Activated T-helper 17 cell treated with anti-CD3 and anti-CD28 coated beads, Interleukin-2, amount 50 U/mL, for 72 hours (primary cell): ENCODE measurements at regions not wholly inside any gene's neighbourhood (a gene's known extent, or its start where the extent isn't known, plus 50 kb on each side); places are given as distances from the start of the nearest gene placed in this dataset.

Source experiments
- ATAC-seq: fragments of 150-1000 bp; cut with Tn5 transposase; replicated peaks from 2 replicates; pipeline ENCODE4 v1.10.0; 2021; ENCODE audit warnings: mild to moderate bottlenecking, moderate library complexity
- H3K27ac Mint-ChIP-seq: one replicate; pipeline ENCODE4 v1.8.0; 2022; ENCODE audit warnings: mixed read lengths
- H3K27me3 Mint-ChIP-seq: one replicate; pipeline ENCODE4 v1.8.0; 2022; ENCODE audit warnings: mixed read lengths
- H3K36me3 Mint-ChIP-seq: one replicate; pipeline ENCODE4 v1.8.0; 2022; ENCODE audit warnings: low read depth, mild to moderate bottlenecking, mixed read lengths
- H3K4me1 Mint-ChIP-seq: one replicate; pipeline ENCODE4 v1.8.0; 2022; ENCODE audit warnings: mixed read lengths
- H3K4me3 Mint-ChIP-seq: one replicate; pipeline ENCODE4 v1.8.0; 2022; ENCODE audit warnings: mild to moderate bottlenecking, mixed read lengths
- H3K9me3 Mint-ChIP-seq: one replicate; pipeline ENCODE4 v1.8.0; 2022; ENCODE audit warnings: mixed read lengths

DNA sequence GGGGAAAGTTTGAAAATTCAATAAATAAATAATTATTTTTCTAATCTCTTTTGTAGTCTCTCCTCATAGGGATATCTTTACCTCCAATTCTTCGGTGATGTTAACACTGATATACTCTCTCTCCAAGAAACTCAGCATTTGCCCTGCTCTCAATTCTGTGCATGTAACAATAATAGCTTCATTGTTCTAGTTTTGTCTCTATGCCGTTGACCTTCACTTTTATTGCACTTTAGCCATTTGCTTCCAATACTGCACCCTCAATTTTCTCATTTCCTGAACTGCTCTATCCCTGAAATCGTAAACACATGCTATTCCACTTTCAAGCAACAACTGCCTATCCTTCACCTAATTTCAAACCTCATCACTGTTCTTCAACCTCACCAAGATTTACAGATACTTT is 645.0 kb downstream of the C12orf50 start:
- Mint-ChIP-seq H3K4me3 (no peak overlapping the region), H3K36me3 (no peaks in the 10 kb centered on the region), H3K27ac (no peak overlapping the region), H3K9me3 (no peaks in the 10 kb centered on the region), H3K4me1 (no peaks in the 10 kb centered on the region), H3K27me3 (no peaks in the 10 kb centered on the region)
- ATAC-seq = no peak

DNA sequence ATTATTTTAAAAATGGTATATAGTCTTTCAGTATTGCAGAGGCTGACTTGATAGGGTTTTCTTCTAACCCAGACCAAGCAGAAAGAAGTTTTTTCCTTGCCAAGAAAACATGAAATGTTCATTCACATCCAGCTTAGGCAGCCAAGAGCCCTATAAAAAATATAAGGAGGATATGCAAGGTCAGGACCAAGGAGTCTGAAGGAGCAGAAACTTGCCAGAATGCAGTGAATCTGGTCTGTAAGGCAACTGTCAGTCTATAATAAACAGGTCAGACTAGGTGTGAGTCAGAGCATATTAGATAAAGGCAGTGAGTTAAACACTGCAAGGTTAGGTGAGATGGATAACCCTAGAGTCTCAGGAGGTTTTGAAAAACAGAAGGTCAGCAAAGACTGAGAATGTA is 645.5 kb downstream of the C12orf50 start:
- no peak overlapping the region for H3K4me3 Mint-ChIP-seq
- no peaks in the 10 kb centered on the region for H3K36me3 Mint-ChIP-seq
- H3K4me1 Mint-ChIP-seq = no peaks in the 10 kb centered on the region
- no peaks in the 10 kb centered on the region for H3K27me3 Mint-ChIP-seq
- no peak for ATAC-seq
- H3K27ac Mint-ChIP-seq = no peak overlapping the region
- H3K9me3 Mint-ChIP-seq = no peaks in the 10 kb centered on the region

DNA sequence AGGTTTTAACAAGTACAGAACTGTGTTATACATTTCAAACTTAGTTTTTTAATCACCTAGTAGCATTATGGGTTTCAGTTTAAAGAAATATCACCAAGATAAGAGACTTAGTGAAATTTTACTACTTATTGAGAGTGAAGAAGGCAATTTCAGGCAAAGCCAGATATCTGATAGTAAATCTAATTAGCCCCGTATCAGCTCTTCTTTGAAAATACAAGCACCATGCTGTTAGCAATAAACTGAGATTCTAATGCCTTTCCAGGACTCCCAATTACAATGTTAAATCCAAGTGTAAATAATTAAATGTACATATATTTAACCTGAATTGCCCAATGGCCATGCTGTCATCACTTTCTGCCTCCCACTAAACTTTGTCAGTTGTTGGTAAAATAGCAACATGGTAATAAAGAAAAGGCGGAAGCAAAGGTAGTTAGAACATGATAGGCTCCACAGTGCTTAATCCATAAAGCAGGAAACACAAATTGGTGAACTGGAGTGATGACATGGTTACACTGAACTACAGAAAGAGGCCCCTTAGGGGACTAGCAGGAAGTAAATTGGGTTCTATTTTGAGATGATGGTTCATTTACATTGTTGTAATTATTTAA is 646.1 kb downstream of the C12orf50 start:
- Mint-ChIP-seq H3K36me3 (no peaks in the 10 kb centered on the region), H3K27me3 (no peaks in the 10 kb centered on the region), H3K4me3 (no peak overlapping the region), H3K9me3 (no peaks in the 10 kb centered on the region), H3K4me1 (no peaks in the 10 kb centered on the region), H3K27ac (no peak overlapping the region)
- ATAC-seq = no peak

DNA sequence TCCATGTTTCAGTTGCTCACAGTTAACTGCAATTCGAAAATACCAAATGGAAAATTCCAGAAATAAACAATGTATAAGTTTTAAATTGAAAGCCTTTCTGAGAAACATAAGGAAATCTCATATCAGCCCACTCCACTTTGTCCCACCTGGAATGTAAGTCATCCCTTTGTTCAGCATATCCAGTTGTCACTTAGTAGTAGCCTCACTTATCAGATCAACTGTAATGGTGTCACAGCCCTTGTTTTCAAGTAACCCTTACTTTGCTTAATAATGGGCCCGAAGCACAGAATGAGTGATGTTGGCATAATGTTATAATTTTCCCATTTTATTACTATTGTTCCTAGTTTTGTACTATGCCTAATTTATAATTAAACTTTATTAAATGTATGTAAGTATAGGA is 646.8 kb downstream of the C12orf50 start:
- Mint-ChIP-seq H3K9me3 (no peaks in the 10 kb centered on the region), H3K4me3 (no peak overlapping the region), H3K27me3 (no peaks in the 10 kb centered on the region), H3K4me1 (no peaks in the 10 kb centered on the region), H3K36me3 (no peaks in the 10 kb centered on the region), H3K27ac (no peak overlapping the region)
- no peak for ATAC-seq

DNA sequence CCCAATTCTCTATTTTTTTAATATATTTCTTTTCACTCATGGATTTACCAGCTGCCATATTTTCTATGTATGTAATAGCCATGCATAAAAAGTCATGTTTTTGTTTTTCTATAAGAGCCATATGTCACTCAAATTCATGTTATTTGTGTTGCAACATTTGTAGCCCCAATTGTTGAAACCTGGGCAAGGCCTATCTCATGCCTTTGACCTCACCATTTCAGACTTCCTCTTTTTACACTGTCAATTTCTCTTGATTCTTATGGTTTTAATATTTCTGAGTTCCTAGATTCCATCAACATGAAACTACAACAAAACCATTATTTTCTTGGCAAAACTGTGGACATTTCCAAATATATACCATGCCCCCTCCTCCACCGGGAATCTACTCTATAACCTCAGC is 647.5 kb downstream of the C12orf50 start:
- H3K36me3 Mint-ChIP-seq = no peaks in the 10 kb centered on the region
- ATAC-seq = no peak
- H3K27ac Mint-ChIP-seq = no peak overlapping the region
- H3K9me3 Mint-ChIP-seq = no peaks in the 10 kb centered on the region
- no peak overlapping the region for H3K4me3 Mint-ChIP-seq
- H3K27me3 Mint-ChIP-seq = no peaks in the 10 kb centered on the region
- H3K4me1 Mint-ChIP-seq = no peaks in the 10 kb centered on the region

DNA sequence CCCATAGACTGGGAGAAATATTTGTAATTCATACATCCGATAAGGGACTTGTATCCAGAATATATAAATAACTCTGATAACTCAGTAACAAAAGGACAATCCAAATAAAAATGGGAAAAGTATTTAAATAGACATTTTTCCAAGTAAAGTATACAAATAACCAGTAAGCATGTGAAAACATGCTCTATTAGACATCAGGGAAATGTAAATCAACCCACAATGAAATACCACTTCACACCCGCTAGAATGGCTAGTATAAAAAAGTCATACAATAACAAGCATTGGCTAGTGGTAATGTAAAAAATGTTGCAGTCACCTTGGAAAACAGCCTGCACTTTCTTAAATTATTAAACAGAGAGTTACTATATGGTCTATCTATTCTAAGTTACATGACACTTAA is 650.7 kb downstream of the C12orf50 start:
- Mint-ChIP-seq H3K9me3 (no peaks in the 10 kb centered on the region), H3K27me3 (no peaks in the 10 kb centered on the region), H3K4me3 (no peak overlapping the region), H3K36me3 (no peaks in the 10 kb centered on the region), H3K27ac (no peak overlapping the region), H3K4me1 (no peaks in the 10 kb centered on the region)
- ATAC-seq = no peak

DNA sequence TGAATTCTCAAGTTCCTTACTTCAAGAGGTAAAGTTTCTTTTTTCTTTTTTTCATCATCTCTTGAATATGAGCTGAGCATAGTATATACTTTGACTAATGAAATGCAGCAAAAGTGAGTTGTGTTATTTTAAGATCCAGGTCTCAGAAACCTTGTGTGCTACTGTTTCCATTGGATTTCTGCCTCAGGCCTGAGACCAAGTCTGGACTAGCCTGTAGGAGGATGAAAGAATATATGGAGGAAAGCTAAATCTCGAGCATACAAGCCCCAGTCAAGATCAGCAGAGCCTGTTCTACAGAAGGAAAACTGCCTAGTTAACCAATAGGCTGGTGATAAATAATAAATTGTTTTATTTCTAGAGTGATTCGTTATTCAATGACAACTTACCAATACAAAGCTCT is 652.5 kb downstream of the C12orf50 start:
- no peak for ATAC-seq
- H3K4me3 Mint-ChIP-seq = no peak overlapping the region
- H3K36me3 Mint-ChIP-seq = no peaks in the 10 kb centered on the region
- peaks cover 7% of the 10 kb centered on the region for H3K9me3 Mint-ChIP-seq
- H3K27me3 Mint-ChIP-seq = no peaks in the 10 kb centered on the region
- H3K27ac Mint-ChIP-seq = no peak overlapping the region
- H3K4me1 Mint-ChIP-seq = no peaks in the 10 kb centered on the region

DNA sequence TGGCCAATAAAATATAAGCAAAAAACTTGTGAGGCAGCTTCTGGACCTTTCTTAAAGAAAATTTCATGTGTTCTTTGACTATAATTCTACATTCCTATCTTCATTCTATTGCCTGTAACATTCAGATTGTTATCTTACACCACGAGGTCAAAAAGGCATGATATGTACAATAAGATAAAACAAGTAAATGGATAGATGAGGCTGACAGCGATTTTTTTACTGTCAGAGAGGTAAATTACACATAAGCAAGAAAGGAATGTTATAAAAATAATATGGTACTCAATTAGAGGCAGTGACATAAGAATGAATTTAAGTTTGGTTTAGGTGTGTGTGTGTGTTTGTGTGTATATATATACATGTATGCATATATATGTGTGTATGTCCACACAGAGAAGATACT is 660.0 kb downstream of the C12orf50 start:
- H3K4me1 Mint-ChIP-seq = no peaks in the 10 kb centered on the region
- no peaks in the 10 kb centered on the region for H3K27me3 Mint-ChIP-seq
- ATAC-seq = no peak
- H3K27ac Mint-ChIP-seq = no peak overlapping the region
- H3K9me3 Mint-ChIP-seq = peaks cover 8% of the 10 kb centered on the region
- H3K4me3 Mint-ChIP-seq = no peak overlapping the region
- no peaks in the 10 kb centered on the region for H3K36me3 Mint-ChIP-seq

DNA sequence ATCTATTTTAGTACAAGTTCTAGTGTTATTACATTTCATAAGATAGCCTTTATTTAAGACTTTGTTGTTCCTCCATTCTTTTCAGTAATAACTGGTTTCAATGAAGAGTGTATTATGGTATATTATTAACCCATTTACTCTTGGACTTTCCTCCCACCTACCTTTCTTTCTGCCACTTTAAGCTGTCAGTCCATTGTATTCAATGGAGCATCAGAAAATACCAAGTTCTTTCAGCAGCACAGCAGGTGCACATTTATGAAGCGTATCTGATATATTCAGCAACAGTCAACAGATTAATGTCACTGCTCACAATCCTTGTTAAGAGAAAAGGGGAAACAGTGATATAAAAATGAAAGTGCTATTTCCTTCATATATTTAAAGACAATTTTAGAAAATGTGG is 660.9 kb downstream of the C12orf50 start:
- no peak overlapping the region for H3K27ac Mint-ChIP-seq
- no peaks in the 10 kb centered on the region for H3K27me3 Mint-ChIP-seq
- no peaks in the 10 kb centered on the region for H3K36me3 Mint-ChIP-seq
- ATAC-seq = no peak
- H3K9me3 Mint-ChIP-seq = peaks cover 12% of the 10 kb centered on the region
- H3K4me1 Mint-ChIP-seq = no peaks in the 10 kb centered on the region
- H3K4me3 Mint-ChIP-seq = no peak overlapping the region

DNA sequence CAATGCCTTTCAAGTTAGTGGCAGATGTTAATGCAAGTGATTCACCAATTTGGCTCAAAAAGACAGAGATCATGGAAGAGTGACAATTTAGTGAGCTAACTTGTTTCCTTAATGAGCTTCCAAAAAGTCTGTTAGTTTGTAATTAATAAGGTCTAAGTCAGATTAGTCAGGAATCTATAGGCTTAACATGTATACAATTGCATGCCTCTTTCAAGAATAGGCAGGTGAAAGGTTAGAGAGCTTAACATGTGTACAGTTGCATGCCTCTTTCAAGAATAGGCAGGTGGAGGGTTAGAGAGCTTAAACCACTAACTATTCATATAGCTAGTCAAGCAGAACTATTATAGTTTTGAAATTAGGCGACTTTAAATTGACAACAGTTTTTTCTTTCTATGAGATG is 663.8 kb downstream of the C12orf50 start:
- no peaks in the 10 kb centered on the region for H3K4me1 Mint-ChIP-seq
- H3K4me3 Mint-ChIP-seq = no peak overlapping the region
- ATAC-seq = no peak
- H3K27ac Mint-ChIP-seq = no peak overlapping the region
- no peaks in the 10 kb centered on the region for H3K36me3 Mint-ChIP-seq
- H3K9me3 Mint-ChIP-seq = peaks cover 17% of the 10 kb centered on the region
- no peaks in the 10 kb centered on the region for H3K27me3 Mint-ChIP-seq

DNA sequence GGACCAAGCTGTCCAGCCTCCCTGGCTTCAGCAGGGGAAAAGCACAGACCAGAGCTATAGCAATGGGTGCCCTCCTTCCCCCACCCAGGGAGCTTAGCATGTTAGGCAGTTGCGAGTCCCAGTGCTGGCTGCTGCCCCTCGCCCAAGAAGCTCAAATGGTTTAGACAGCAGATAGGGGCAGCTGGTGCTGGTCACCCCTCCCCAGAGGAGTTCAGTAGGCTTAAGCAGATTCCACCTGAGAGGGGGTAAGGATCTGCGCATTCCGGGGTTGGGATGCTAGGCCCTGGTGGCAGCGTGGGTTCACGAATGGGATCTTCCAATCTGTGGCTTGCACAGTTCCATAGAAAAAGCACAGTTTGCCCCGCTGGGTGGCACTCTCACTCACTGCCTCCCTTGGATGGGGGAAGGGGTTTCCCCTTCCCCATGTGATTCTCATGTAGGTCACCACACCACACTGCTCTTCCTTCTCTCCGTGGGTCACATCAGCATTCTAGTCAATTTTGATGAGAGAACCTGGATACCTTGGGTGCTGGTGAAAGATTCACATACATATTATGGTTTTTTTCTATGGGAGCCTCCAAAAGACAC is 665.6 kb downstream of the C12orf50 start:
- Mint-ChIP-seq H3K36me3 (no peaks in the 10 kb centered on the region), H3K9me3 (peaks cover 22% of the 10 kb centered on the region), H3K4me1 (no peaks in the 10 kb centered on the region), H3K27ac (no peak overlapping the region), H3K4me3 (no peak overlapping the region), H3K27me3 (no peaks in the 10 kb centered on the region)
- ATAC-seq = no peak

DNA sequence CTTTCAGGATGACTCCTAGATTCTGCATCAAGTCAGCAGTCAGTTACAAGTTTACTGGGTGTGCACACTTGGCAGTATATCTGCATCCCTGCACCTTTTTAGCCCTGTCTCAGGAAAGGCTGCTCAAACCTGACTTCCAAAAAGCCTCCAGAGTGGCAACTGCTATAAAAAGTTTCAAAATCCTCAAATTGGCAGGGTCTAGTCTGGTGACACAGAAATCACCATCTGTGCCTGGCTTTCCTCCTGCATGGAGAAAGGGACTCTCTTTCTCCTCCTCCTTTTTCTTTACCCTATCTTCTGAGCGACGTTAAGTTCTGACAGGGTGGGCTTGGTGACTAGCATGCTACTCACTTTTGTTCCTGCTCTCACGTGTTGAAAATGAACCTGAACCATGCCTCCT is 679.5 kb downstream of the C12orf50 start:
- no peak overlapping the region for H3K27ac Mint-ChIP-seq
- no peaks in the 10 kb centered on the region for H3K4me1 Mint-ChIP-seq
- ATAC-seq = no peak
- peaks cover 11% of the 10 kb centered on the region for H3K9me3 Mint-ChIP-seq
- H3K27me3 Mint-ChIP-seq = no peaks in the 10 kb centered on the region
- no peaks in the 10 kb centered on the region for H3K36me3 Mint-ChIP-seq
- H3K4me3 Mint-ChIP-seq = no peak overlapping the region

DNA sequence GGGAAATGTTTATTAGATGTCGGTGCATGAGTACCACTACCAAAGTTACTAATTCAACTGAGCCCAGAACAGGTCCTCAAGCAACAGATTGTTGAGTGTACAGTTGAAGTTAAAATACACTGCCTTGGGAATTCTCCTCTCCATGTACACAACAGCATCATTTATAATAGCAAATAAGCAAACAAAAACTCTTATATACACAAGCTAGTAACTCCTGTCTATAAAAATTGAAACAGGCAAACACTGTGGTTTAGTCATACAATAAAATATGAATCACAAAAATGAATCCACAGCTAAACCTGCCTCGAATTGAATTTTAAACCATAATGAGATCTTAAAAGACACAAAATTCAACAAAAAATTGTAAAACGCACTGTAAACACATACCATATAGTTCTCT is 681.1 kb downstream of the C12orf50 start:
- Mint-ChIP-seq H3K27ac (no peak overlapping the region), H3K36me3 (no peaks in the 10 kb centered on the region), H3K27me3 (no peaks in the 10 kb centered on the region), H3K9me3 (peaks cover 17% of the 10 kb centered on the region), H3K4me3 (no peak overlapping the region), H3K4me1 (no peaks in the 10 kb centered on the region)
- no peak for ATAC-seq

DNA sequence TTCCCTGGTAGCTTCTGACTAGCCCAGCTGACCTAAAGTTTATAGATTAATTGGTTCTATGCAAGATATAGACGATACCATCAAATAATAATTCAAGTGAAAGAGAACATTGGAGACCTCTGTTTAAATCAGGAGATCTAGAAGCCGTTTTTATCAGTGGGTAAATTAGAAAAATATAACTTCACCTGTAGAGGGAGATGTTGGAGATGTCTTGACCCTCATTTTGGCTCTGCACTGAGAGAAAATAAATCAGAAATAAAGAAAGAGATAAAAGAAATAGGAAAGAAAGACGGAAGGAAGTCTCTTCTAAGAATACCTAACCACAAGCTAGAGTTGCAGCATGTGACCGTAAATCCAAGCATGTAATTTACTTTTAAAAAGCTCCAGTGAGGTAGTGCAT is 684.5 kb downstream of the C12orf50 start:
- Mint-ChIP-seq H3K9me3 (peaks cover 12% of the 10 kb centered on the region), H3K27me3 (no peaks in the 10 kb centered on the region), H3K36me3 (no peaks in the 10 kb centered on the region), H3K4me1 (no peaks in the 10 kb centered on the region), H3K27ac (no peak overlapping the region), H3K4me3 (no peak overlapping the region)
- ATAC-seq = no peak

DNA sequence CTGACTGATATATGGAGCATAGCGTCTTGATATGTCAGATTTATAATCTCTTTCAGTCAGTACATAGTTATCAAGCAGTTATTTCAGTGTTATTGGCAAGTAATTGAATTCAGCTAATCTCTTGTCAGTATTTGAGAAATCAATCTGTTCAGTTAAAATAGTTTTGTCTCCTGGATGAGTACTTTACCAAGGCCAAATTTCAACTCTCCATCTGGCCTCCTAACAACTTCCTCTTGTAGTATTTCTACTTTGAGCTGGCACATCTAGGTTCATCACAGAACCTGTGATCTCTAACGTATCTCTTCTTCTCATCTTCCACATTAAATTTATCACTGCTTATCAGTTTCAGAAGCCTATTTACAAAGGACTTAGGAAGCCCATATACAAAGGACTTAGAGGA is 690.5 kb downstream of the C12orf50 start:
- H3K4me1 Mint-ChIP-seq = no peaks in the 10 kb centered on the region
- no peaks in the 10 kb centered on the region for H3K27me3 Mint-ChIP-seq
- no peaks in the 10 kb centered on the region for H3K36me3 Mint-ChIP-seq
- H3K9me3 Mint-ChIP-seq = no peaks in the 10 kb centered on the region
- no peak overlapping the region for H3K27ac Mint-ChIP-seq
- no peak overlapping the region for H3K4me3 Mint-ChIP-seq
- no peak for ATAC-seq

DNA sequence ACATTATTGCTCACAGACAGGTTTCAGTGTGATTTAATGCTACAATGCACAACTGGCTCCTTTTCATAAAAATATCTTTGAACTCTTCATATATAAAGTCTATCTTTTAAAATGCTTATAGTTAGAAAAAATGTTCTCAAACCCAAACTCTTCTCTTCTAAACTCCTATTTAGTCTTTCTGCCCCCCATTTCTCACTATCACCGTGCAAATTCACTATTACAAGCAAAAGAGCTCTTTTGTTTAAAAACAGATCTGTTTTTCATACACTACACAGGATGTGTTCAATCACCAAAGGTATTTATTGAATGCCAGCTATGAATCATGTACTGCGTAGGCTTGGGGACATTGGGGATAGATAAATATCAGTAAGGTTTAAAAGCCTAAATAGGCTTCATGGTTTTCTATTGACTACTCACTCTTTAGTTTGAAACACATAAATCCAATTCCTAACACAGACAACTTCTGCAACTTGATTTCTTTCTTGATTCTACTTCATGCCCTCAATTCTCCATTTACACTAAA is 692.3 kb downstream of the C12orf50 start:
- no peaks in the 10 kb centered on the region for H3K9me3 Mint-ChIP-seq
- H3K4me3 Mint-ChIP-seq = no peak overlapping the region
- no peaks in the 10 kb centered on the region for H3K27me3 Mint-ChIP-seq
- no peak overlapping the region for H3K27ac Mint-ChIP-seq
- ATAC-seq = no peak
- no peaks in the 10 kb centered on the region for H3K36me3 Mint-ChIP-seq
- H3K4me1 Mint-ChIP-seq = no peaks in the 10 kb centered on the region
